GM12892 (cell line): ENCODE measurements at regions not wholly inside any gene's neighbourhood (a gene's known extent, or its start where the extent isn't known, plus 50 kb on each side); places are given as distances from the start of the nearest gene placed in this dataset.
"Not testable (repeated sequence)": the region's sequence is repeated elsewhere in the genome, so short reads cannot be mapped to it uniquely, and the experiment has no call there.

ENCODE experiments used
- DNase-seq: peaks from one replicate; pipeline ENCODE4 v3.0.0; 2011; ENCODE audit not compliant: insufficient read length
- FAIRE-seq: peaks from 2 replicates; lab custom pipeline; 2011; peaks lifted over from hg19 to GRCh38; lab: Jason Lieb, UNC
- POLR2A ChIP-seq: IDR thresholded peaks from 2 replicates; pipeline ENCODE4 v1.6.1; 2011; ENCODE audit warnings: low read depth, low read length, control low read depth
- POLR2AphosphoS5 ChIP-seq: IDR thresholded peaks from 2 replicates; pipeline ENCODE4 v1.6.1; 2011; ENCODE audit warnings: low read depth, low read length, control low read depth
- TAF1 ChIP-seq: IDR thresholded peaks from 2 replicates; pipeline ENCODE4 v1.6.1; 2011; ENCODE audit warnings: low read depth, mild to moderate bottlenecking, control low read depth, low read length, borderline replicate concordance

DNA sequence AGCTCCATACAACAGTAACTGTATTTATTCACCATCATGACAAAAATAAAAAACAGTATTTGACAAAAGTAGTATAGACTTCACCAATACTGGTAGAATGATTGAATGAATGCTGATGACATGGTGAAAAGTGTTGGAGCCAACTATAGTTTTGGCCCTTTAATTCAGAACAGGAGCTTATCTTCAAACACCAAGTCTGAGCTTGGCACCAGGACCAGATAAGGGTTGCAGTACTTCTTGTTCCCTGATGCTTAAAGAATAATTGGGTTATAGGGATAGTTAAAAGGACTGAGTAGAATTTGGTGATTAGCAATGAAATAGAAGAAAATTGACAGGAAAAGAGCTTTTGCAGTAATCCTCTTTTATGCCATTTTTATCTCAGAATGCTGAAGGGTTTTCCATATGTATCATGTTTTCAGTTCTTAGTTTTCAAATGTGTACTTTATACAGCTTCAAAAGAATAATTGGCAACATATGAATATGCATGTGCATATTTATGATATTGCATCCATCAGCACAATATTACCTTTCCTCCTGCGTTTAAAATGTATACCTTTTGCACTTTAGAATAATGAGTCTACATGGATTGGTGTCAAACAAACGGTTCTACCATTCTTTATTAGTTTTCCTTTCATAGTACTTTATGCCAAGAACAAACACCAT lies 214.2 kb upstream of the ARHGAP42 start:
- no peak for DNase-seq
- no peak for TF ChIP-seq POLR2A
- TF ChIP-seq TAF1, result no peak
- no peak for TF ChIP-seq POLR2AphosphoS5
- no peak for FAIRE-seq

DNA sequence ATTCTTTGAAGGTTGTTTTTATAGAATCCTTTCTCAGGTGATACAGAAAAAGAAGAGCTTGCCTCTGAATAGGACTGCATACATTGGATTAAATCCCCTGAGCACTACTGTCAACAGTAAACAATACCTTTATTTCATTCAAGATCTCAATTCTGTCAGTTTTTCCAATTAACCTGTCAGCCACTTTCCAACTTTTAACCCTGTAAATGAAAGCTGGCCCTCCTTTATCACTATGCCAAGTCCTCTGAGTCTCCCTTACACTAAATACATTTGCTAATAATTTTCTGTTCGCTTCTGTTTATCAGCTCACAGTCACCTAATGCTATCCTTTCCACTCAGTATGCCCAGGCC lies 213.7 kb upstream of the ARHGAP42 start:
- DNase-seq, result no peak
- FAIRE-seq, result no peak
- TF ChIP-seq TAF1 (no peak), POLR2AphosphoS5 (no peak), POLR2A (no peak)

DNA sequence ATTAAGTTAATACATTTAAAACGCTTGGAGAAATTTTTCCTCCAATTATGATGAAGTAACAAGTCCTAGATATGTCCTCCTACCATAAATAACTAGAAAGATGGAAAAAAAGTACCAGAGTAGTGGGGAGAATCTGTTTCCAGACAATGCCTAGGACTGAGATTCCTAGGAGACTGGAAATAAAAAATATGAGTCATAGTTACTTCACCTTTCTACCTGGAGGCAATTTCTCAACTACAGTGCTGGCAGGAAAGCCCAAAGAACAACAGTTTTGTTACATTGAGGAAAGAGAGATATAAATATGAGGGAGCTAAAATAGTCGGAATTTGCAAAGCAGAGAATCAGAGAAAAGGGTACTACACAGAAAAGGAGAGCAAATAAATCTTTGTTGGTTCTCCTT lies 202.1 kb upstream of the ARHGAP42 start:
- TF ChIP-seq TAF1, result no peak
- TF ChIP-seq POLR2AphosphoS5, result no peak
- no peak for TF ChIP-seq POLR2A
- no peak for FAIRE-seq
- DNase-seq, result no peak

DNA sequence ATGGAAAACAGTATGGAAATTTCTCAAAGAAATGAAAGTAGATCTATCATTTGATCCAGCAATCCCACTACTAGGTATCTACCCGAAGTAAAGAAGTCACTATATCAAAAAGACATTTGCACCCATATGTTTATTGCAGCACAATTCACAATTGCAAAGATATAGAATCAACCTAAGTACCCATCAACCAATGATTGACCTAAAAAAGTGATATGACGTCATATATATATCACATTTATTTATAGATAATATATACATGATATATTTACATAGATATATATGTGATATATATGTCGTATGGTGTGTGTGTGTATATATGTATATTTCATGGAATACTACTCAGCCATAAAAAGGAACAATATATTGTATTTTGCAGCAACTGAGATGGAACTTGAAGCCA lies 188.3 kb upstream of the ARHGAP42 start:
- FAIRE-seq (no peak), DNase-seq (no peak)

DNA sequence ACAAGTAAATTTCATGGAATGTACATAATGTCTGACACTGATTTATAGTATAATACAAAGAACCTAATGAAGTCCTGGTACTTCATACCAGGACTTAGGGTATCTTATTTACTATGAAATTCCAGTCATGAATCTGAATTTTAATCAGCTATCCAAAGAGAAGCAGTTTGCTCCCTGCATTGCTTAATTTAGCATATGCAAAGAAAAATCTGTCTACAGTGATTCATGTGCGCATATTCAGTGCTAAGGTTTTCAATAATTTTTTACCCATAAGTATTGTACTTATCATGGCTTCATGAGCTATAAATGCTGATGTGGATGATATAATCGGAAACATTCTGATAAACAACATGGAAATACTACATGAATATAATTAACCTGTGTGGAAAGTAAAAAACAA lies 185.6 kb upstream of the ARHGAP42 start:
- TF ChIP-seq TAF1, result no peak
- no peak for TF ChIP-seq POLR2A
- TF ChIP-seq POLR2AphosphoS5, result no peak
- FAIRE-seq, result no peak

More for the DNA sequence above, 188.3 kb upstream of the ARHGAP42 start:
- TF ChIP-seq POLR2A (no peak), POLR2AphosphoS5 (no peak), TAF1 (no peak)

DNA sequence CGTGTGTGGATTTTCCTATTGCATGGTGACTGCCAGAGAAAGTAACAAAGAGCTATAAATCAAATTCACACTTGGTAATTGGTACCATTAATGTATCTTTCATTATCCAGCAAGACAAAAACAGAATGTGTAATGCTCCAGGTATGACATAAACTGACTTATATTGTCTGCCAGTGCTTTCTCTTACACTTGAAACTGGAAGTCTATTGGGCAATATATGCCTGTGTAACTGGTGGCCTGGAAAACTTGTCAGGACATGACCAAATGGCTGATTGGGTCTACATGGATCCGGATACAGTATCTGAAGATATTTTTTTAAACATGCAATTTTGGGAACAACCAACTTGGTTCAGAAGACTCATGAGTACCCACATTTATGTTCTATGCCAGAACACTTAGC lies 174.6 kb upstream of the ARHGAP42 start:
- TF ChIP-seq POLR2AphosphoS5 (no peak), POLR2A (no peak), TAF1 (no peak)
- no peak for DNase-seq
- no peak for FAIRE-seq

More for the DNA sequence above, 185.6 kb upstream of the ARHGAP42 start:
- no peak for DNase-seq

DNA sequence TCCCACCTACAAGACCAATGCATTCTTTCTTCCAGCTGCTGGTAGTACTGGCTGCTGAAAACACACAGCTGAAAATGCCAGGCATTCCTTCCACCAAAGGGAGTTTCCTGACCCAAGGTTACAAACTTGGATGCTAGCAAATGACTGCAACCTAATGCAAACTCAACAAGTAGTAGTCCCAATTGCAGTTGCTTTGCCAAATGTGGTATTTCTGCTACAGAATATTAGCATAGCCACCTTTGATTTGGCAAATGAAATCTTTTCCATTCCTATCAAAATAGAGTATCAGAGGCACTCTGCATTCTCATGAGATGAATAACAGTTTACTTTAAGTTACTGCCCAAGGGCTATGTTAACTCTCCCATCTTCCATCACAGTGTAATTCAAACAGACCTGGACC lies 172.0 kb upstream of the ARHGAP42 start:
- FAIRE-seq (no peak), DNase-seq (no peak)
- no peak for TF ChIP-seq TAF1
- TF ChIP-seq POLR2A, result no peak
- TF ChIP-seq POLR2AphosphoS5, result no peak

DNA sequence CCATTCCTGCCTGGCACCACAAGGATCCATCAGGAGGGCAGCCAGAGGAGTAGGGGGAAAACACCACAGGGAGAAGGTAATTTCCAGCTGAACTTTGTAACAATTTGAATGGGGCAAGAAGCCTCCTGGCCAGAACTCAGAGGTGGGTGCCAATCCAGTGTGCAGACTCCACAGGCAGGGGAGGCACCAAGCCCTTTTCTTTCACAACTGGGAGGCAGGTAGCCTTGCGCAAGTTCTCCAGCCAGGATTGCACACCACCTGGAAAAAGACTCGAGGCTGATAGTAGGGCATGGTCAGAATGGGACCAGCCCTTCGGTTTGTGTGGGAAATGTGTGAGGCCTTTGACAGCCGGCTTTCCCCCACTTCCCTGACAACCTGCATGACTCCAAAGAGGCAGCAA lies 161.9 kb upstream of the ARHGAP42 start:
- TF ChIP-seq TAF1 (no peak), POLR2A (no peak), POLR2AphosphoS5 (no peak)
- DNase-seq, result no peak
- no peak for FAIRE-seq

DNA sequence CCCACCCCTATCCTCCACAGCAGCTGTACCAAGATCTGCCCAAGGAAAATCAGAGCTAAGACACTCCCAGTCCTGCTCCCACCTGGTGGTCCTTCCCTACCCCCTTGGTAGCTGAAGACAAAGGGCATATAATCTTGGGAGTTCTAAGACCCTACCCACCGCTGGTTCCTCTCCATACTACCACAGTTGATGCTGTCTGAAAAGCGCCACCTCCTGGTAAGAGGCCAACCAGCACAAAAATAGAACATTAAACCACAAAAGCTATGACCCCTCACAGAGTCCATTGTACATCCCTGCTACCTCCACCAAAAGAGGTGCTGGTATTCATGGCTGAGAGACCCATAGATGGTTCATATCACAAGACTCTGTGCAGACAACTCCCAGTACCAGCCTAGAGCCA lies 161.5 kb upstream of the ARHGAP42 start:
- TF ChIP-seq TAF1 (no peak), POLR2A (no peak), POLR2AphosphoS5 (no peak)
- no peak for DNase-seq
- FAIRE-seq, result no peak

DNA sequence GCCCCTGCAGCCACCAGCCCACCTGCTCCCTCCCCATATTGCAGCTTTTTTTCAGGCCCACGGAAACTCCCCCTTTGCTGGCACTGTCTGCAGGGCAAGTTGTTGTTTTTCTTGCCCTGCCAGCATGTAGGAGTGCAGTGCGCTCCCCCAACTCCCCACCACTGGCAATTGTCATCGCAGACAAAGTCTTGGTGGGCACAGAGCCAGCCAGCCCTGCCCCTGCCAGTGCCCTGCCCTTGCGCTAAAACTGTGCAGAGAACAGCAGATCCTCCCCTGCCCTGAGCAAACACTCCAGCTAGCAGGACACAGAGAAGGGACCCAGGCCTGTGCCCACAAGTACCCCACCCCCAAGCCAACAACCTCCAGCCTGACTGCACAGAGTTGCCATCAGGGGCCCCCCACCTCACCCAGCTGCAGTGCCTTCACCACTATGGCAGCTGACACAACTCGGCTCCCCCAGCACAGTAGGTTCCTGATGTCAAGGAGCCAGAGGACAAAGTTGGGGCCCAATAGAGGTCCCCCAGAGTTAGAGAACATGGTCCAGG lies 158.1 kb upstream of the ARHGAP42 start:
- TF ChIP-seq POLR2A (no peak), POLR2AphosphoS5 (no peak), TAF1 (no peak)
- FAIRE-seq (no peak), DNase-seq (no peak)

DNA sequence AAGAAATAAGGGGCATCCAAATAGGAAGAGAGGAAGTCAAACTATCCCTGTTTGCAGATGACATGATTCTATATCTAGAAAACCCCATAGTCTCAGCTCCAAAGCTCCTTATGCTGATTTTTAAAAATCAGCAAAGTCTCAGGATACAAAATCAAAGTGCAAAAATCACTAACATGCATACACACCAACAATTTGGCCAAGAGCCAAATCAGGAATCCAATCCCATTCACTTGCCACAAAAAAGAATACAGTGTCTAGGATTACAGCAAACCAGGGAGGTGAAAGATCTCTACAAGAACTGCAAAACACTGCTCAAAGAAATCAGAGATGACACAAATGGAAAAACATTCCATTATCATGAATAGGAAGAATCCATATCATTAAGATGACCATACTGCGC lies 155.8 kb upstream of the ARHGAP42 start:
- FAIRE-seq, DNase-seq: not testable (repeated sequence)

DNA sequence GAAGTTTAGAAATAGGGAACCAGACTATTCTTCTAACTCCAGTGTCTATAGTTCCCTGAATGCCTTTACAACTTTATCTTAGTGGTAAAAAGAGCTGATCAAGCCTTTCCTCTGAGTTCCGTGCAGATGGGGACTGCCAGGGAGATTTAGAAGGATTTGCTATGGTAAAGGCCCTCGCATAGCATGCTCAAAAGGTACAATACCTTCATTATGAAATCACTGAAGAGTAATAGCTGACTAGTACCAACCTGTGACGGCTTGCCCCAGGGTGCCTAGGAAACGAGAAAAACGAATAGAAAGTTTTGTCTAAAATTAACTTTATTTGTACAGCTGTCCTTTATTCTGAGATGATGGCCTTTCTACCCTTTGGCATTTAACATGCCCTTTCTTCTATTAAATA lies 150.1 kb upstream of the ARHGAP42 start:
- FAIRE-seq (no peak), DNase-seq (no peak)

DNA sequence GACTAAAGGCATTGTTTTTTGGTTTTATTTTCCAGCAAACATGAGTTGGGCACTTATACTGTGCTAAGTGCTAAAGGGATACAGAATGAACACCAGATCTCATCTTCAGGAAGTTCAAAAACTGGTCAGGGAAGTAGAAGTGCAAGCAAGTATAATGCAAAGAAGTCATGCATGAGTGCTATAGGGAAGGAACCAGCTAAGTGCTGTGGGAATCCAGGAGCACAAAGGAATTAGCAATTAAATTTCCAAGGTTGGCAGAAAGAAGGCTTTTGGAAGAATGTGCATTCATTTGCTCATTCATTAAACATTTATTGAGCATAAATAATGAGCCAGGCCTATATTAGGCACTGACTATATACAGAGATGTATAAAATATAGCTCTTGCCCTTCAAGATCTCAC lies 143.7 kb upstream of the ARHGAP42 start:
- DNase-seq, result no peak
- FAIRE-seq, result no peak
- TF ChIP-seq TAF1 (no peak), POLR2A (no peak), POLR2AphosphoS5 (no peak)

More for the DNA sequence above, 150.1 kb upstream of the ARHGAP42 start:
- TF ChIP-seq POLR2A (no peak), POLR2AphosphoS5 (no peak), TAF1 (no peak)
